GM13976 (cell line): ENCODE measurements at regions not wholly inside any gene's neighbourhood (a gene's known extent, or its start where the extent isn't known, plus 50 kb on each side); places are given as distances from the start of the nearest gene placed in this dataset.

Source experiments
- DNase-seq: peaks from one replicate; pipeline ENCODE4 v3.0.0; 2012; ENCODE audit warnings: low spot score
- in situ Hi-C: fragments of 300-500 bp; cut with MboI; formaldehyde crosslinking; loops from one replicate; pipeline ENCODE4 v1.12.0; 2022; ENCODE audit warnings: low sequenced_read_pairs, mixed read lengths, inconsistent platforms; ENCODE audit not compliant: unreplicated experiment
- TF ChIP-seq, protein P1 (sequence below): IDR thresholded peaks from 2 replicates; pipeline ENCODE4 v1.5.1; 2012; ENCODE audit warnings: borderline replicate concordance, mild to moderate bottlenecking; ENCODE audit not compliant: insufficient read depth; ENCODE audit errors: extremely low read depth, missing control alignments, control extremely low read depth

DNA sequence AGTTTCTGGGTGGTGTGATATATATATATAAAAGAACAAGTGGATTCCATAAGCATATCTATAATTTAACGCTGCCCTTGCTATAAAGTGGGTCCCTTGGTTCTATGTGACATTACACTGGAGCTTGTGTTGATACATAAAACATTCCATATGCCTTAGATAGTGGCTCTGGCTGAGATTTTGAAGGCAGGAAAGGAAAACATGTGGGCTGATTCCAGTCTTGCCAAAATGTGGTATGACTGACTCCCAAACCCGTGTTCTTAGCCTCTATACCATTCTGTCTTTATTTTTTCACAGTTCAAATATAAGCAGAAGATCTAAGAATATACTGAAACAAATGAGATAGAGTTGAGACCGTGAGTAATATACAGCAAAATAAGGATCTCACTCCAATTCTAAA, 522.8 kb upstream of the LRRC4C start:
- in situ Hi-C loops: no loop called here

DNA sequence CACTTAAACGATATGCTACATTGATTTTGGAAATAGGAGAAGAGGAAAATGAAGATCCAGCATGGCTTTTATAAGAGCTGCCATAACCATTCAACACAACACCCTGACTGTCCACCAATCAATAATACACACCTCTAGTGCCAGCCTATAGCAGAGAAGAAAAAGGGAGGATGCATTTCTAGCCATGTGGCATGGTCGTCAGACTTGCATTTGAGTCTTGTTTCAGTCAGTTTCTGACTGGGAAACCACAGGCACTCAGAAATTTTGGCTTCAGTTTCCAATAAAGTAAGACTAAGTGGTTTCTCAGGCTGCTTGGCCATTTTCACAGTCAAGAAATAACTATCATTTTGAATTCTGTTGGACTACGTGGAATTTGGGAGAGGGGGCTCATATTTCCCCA, 523.5 kb upstream of the LRRC4C start:
- TF ChIP-seq, protein P1, sequence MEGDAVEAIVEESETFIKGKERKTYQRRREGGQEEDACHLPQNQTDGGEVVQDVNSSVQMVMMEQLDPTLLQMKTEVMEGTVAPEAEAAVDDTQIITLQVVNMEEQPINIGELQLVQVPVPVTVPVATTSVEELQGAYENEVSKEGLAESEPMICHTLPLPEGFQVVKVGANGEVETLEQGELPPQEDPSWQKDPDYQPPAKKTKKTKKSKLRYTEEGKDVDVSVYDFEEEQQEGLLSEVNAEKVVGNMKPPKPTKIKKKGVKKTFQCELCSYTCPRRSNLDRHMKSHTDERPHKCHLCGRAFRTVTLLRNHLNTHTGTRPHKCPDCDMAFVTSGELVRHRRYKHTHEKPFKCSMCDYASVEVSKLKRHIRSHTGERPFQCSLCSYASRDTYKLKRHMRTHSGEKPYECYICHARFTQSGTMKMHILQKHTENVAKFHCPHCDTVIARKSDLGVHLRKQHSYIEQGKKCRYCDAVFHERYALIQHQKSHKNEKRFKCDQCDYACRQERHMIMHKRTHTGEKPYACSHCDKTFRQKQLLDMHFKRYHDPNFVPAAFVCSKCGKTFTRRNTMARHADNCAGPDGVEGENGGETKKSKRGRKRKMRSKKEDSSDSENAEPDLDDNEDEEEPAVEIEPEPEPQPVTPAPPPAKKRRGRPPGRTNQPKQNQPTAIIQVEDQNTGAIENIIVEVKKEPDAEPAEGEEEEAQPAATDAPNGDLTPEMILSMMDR: no peak
- in situ Hi-C loops: no loop called here
- no peak for DNase-seq

More for the DNA sequence above, 522.8 kb upstream of the LRRC4C start:
- no peak for DNase-seq
- TF ChIP-seq, protein P1: no peak

DNA sequence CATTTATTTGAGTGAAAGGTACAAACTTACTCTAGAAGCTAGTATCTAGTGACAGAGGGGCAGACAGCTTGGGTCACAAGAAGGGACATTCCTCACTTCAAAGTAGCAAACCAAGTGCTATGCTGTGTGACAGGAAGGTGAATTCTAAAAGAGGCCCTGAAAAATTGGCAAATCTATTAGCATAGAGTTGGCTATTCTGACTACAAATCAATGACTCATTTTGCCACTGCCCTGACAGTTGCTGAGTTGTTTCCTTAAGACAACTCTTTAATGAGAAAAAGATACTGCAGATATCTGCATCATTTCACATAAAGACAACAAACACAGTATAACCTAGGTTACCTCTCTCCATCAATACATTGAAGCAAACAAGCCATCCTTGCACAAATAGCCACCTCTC, 524.0 kb upstream of the LRRC4C start:
- in situ Hi-C loops: no loop called here
- DNase-seq: no peak
- TF ChIP-seq, protein P1: no peak

DNA sequence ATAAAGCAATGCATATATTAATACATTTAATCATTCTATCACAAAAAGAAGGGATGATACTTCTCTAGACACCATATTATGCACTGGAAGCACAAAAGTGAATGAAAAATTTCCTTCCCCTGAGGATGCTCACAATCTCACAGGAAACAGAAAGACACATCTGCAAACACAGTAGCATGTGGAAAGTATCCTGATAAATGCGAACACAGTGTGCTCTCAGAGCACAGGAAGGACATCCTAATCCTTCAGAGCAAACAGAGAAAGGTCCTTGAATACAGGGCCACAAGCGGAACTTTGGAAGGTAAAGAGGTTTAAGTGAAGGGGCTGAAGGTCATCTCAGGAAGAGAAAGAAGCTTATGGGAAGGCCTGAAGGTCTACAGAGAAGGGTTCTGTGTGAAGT, 524.6 kb upstream of the LRRC4C start:
- in situ Hi-C loops: no loop called here
- TF ChIP-seq, protein P1: no peak
- DNase-seq: no peak

DNA sequence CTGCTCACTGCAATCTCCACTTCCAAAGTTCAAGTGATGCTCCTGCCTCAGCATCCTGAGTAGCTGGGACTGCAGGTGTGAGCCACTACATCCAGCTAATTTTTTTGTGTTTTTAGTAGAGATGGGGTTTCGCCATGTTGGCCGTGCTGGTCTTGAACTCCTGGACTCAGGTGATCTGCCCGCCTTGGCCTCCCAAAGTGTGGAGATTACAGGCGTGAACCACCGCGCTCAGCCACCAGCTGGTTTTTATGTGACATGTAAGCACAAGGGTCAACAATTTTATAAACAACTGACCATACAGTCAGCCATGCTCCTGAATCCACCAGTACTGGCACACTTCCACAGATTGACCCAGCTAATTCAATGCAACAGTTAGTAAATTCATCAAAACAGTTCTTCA, 526.3 kb upstream of the LRRC4C start:
- TF ChIP-seq, protein P1: no peak
- in situ Hi-C loops: no loop called here
- DNase-seq: no peak

DNA sequence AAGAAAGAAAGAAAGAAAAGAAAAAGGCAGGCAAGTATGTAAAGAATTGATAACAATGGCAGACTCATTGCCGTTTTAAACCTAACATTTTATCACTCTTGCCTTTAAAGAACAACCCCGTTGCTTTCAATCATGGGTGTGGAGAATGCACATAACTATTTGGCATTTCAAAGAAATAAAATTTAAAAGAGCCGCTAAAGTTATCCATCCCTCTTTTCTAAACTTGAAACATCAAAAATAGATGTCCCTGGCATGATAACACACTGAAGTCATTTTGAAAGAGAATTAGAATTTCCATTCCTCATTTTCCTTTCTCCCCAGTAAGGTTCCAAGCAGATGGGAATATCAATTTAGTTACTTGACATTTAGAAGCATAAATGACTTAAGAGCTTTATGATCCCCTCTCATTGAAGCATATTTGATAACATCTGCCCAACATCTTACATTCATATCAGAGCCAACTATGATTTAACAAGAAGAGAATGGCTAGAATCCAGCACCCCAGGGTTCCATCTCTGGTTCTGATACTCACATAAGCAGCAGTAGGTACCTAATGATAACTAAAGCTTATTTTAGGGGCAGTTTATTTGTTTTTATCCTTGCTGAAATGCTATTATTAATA, 529.6 kb upstream of the LRRC4C start:
- TF ChIP-seq, protein P1: no peak
- in situ Hi-C loops: no loop called here
- no peak for DNase-seq
